SK-N-MC (cell line): ENCODE measurements at regions not wholly inside any gene's neighbourhood (a gene's known extent, or its start where the extent isn't known, plus 50 kb on each side); places are given as distances from the start of the nearest gene placed in this dataset.
"Not testable (repeated sequence)": the region's sequence is repeated elsewhere in the genome, so short reads cannot be mapped to it uniquely, and the experiment has no call there.

Source experiments
- DNase-seq: peaks from one replicate; pipeline ENCODE4 v3.0.0-alpha.2; 2011; ENCODE audit warnings: low read depth, low spot score
- H3K27ac ChIP-seq: fragments of 200-600 bp; sonication (generic); 2 replicates; pipeline ENCODE4 v1.5.1; 2016; ENCODE audit warnings: mixed run types
- H3K36me3 ChIP-seq: fragments of 200-600 bp; sonication (generic); 2 replicates; pipeline ENCODE4 v1.6.1; 2017; ENCODE audit warnings: antibody characterized with exemption, low read length, mixed read lengths; ENCODE audit not compliant: insufficient read depth
- H3K4me3 ChIP-seq: fragments of 200-600 bp; sonication (generic); 2 replicates; pipeline ENCODE4 v1.5.1; 2016
- H3K9ac ChIP-seq: fragments of 200-600 bp; sonication (generic); 2 replicates; pipeline ENCODE4 v1.8.0; 2017; ENCODE audit warnings: mixed run types, mixed read lengths; ENCODE audit not compliant: insufficient read length
- H3K9me3 ChIP-seq: fragments of 200-600 bp; sonication (generic); 2 replicates; pipeline ENCODE4 v1.6.1; 2017; ENCODE audit warnings: low read depth, mild to moderate bottlenecking, antibody characterized with exemption, low read length, moderate library complexity, mixed read lengths
- EZH2 ChIP-seq: fragments of 200-600 bp; sonication (generic); IDR thresholded peaks from one replicate; pipeline ENCODE4 v1.6.1; 2017; ENCODE audit warnings: antibody characterized with exemption
- FOXP2 ChIP-seq: optimal IDR thresholded peaks from 2 replicates; pipeline ENCODE3; 2011; ENCODE audit warnings: mild to moderate bottlenecking, moderate library complexity; ENCODE audit not compliant: insufficient read depth; ENCODE audit errors: extremely low read length, control extremely low read depth
- POLR2AphosphoS5 ChIP-seq: IDR thresholded peaks from 2 replicates; pipeline ENCODE4 v1.6.1; 2012; ENCODE audit warnings: mild to moderate bottlenecking, low read depth, low read length, borderline replicate concordance

DNA sequence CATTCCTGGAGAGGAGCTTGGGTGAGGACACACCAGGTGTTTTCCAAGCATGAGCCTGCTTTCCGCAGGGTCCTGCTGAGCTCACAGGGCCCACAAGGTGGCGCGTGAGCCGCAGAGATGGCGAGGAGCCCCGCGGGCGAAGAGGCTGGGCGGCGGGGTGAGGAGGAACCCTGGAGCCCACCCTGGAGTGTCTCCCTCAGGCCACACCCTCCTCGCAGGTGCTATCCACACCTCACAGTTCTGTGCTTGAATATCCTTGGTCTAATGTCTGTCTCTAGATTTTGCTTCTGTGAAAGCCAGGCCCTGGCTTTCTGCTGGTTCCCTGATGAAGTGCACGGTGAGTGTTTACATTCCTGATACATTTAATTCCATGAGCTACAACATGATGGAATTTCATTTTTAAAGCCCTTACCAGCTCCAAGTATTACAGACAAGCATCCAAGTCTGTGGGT is 433.6 kb downstream of the ACTR3B start:
- Histone ChIP-seq H3K36me3 (no peaks in the 10 kb centered on the region), H3K9ac (no peak overlapping the region), H3K9me3 (no peaks in the 10 kb centered on the region), H3K27ac (no peak overlapping the region), H3K4me3 (no peak overlapping the region)
- TF ChIP-seq EZH2 (no peak), POLR2AphosphoS5 (no peak), FOXP2 (no peak)
- DNase-seq = no peak

DNA sequence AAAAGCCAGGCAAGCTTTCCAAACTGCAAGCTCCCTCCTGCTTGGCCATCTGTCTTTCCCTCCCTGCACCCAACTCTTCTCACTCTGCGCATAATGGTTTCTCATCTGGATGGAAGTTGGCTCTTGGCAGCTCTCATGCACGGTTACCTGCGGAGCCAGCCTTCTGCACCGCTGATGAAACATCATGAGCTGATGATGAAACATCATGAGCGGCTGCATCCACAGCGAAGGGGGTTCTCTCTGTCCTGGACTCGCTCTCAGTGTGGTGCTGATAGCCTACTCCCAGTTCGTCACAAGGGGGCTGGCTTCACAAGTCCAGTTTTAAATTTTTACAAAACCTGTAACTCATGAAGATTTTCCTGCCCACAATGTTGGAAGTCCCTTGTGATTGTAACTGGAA is 457.5 kb downstream of the ACTR3B start:
- Histone ChIP-seq H3K36me3 (no peaks in the 10 kb centered on the region), H3K27ac (no peak overlapping the region), H3K4me3 (no peak overlapping the region), H3K9me3 (no peaks in the 10 kb centered on the region), H3K9ac (no peak overlapping the region)
- TF ChIP-seq FOXP2 = no peak
- TF ChIP-seq POLR2AphosphoS5 = no peak
- TF ChIP-seq EZH2 = no peak
- DNase-seq = no peak

DNA sequence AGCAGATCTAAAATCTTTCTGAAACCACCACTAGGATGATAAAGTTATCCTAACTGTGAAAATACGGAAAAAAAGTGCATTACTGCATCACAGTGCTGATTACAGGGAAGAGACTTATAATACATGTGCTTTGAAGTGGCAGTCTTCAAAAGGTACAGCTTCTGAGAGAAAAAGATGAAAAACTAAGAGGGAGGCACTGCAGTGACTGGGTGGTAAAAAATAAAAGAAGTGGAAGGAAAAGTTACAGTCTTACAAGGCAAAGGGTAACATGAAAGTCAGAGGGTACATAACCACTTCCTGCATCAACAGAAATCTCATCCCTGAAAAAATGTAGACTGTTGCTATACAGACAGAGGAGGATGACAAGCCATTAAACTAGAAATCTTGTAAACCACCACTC is 465.3 kb downstream of the ACTR3B start:
- TF ChIP-seq EZH2 (no peak), POLR2AphosphoS5 (no peak), FOXP2 (no peak)

DNA sequence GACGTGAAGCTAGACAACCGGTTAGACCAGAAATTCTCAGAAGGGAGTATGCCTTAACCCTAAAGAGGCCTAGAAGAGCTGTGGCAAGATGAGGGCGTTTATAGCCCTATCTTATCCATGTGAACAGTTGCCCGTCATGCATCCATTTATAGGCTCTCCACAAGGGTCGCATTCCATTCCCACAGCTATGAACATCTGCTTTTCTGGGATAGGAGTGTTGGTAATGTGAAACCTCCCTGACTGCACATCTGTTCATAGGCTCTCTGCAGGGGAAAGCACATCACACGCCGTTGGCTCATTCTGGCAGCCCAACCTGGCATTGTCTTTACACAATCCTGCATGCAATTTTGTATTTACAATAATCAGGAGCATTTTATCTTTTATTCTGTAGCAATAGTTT is 485.6 kb downstream of the ACTR3B start:
- H3K36me3 ChIP-seq, H3K9ac ChIP-seq, H3K4me3 ChIP-seq, H3K27ac ChIP-seq, DNase-seq, H3K9me3 ChIP-seq: not testable (repeated sequence)

More for the DNA sequence above, 465.3 kb downstream of the ACTR3B start:
- H3K9ac ChIP-seq = no peak overlapping the region
- H3K36me3 ChIP-seq = no peaks in the 10 kb centered on the region
- H3K27ac ChIP-seq = no peak overlapping the region
- DNase-seq = no peak
- no peak overlapping the region for H3K4me3 ChIP-seq
- H3K9me3 ChIP-seq = no peaks in the 10 kb centered on the region

DNA sequence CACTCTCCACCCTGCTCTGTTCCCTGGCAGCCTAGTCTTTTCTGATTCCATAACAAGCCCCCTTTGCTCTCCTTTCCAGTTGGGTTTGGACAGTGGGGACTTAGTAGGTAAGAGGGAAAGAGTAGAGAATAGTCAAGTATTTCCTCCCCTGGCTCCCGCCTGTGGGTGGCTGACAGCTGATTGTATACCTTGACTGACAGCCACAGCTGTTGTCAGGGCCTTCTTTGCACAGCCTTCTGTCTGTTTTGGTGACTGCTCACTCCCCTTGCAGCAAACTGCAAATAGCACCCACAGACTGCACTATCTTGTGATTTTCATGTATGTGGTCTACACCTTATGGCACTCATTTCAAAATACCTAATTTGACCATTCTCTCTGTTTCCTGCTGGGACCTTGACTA is 486.3 kb downstream of the ACTR3B start:
- no peak for DNase-seq
- Histone ChIP-seq H3K36me3 (no peaks in the 10 kb centered on the region), H3K27ac (no peak overlapping the region), H3K9me3 (no peaks in the 10 kb centered on the region), H3K4me3 (no peak overlapping the region), H3K9ac (no peak overlapping the region)
- no peak for TF ChIP-seq POLR2AphosphoS5

DNA sequence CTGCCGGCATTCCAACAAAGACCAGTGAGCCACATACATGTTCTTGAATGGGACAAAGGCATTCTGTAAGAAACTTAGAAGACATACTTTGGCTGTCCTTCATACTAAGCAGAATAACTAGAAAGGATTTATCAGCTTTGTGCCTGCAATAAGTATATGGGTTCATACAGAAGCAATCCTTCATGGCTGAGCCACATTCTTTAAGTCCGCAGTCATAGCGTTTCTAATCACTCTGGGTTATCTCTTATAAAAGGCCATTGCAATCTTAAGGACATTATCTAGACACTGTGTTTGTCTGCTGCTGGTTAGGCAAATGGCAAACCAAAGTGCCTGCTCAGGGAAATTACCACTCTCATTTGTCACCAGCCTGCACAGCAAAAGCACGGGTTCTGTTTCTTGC is 488.4 kb downstream of the ACTR3B start:
- Histone ChIP-seq H3K4me3 (no peak overlapping the region), H3K9me3 (no peaks in the 10 kb centered on the region), H3K27ac (no peak overlapping the region), H3K36me3 (no peaks in the 10 kb centered on the region), H3K9ac (no peak overlapping the region)
- no peak for DNase-seq
- TF ChIP-seq POLR2AphosphoS5 = no peak
- TF ChIP-seq EZH2 = no peak

DNA sequence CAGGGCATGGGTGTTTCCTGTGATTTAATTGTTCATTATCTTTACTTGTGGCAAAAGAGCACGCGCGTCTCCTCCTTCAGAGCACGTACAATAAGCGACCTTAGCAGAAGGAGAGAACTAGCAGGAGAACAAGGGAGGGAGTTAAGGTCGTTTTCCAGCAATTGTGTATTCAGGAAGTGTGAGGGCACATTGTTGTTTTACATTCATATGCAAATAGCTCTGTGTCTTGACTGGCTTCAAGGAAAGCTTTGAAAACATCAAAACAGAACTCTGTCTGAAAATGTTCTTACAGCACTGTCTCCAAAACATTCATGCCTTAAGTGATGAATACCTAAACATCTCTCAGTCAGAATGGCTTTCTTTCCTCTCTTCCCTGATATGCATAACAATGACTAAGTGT is 499.1 kb downstream of the ACTR3B start:
- no peak for DNase-seq
- no peaks in the 10 kb centered on the region for H3K9me3 ChIP-seq

DNA sequence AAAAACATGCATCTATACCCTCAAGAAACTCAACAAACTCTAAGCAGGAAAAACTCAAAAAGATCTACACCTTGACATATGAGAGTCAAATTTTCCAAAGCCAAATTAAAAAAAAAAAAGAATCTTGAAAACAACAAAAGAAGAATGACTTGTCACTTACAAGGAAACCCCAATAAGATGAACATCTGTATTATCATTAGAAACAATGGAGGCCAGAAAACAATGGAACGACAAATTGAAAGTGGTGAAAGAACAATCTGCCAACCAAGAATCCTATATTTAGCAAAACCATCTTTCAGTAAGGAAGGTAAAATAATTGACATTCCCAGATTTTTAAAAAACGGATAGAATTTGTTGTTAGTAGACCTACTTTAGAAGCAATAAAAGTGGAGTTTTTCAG is 516.8 kb downstream of the ACTR3B start:
- no peak for DNase-seq
- no peak overlapping the region for H3K4me3 ChIP-seq
- H3K27ac ChIP-seq = no peak overlapping the region
- H3K36me3 ChIP-seq = no peaks in the 10 kb centered on the region
- H3K9ac ChIP-seq = no peak overlapping the region
- TF ChIP-seq EZH2 (no peak), POLR2AphosphoS5 (no peak), FOXP2 (no peak)
- no peaks in the 10 kb centered on the region for H3K9me3 ChIP-seq

More for the DNA sequence above, 499.1 kb downstream of the ACTR3B start:
- no peak for TF ChIP-seq EZH2
- no peak for TF ChIP-seq FOXP2
- no peak for TF ChIP-seq POLR2AphosphoS5
- H3K4me3 ChIP-seq = no peak overlapping the region
- no peaks in the 10 kb centered on the region for H3K36me3 ChIP-seq
- no peak overlapping the region for H3K27ac ChIP-seq
- H3K9ac ChIP-seq = no peak overlapping the region

DNA sequence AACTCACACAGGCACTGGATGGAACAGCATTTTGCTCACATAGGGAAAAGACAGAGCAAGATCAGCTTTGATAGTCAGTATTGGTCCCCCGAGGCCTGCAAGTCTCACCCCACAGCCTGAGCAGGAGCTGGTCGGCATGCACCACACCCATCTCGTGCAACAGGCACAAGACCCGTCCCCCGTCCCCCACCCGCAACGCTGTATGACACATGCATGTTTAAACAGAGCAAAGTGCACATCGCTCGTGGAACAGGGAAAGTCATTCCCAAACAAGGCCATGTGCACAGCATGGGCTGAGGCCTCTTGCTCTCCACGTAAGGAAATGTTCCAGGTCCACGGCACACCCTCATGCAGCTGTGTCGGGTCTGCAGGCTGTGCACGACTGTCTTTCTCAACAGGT is 527.2 kb downstream of the ACTR3B start:
- no peak for TF ChIP-seq FOXP2
- TF ChIP-seq EZH2 = no peak
- TF ChIP-seq POLR2AphosphoS5 = no peak
- DNase-seq = no peak
- H3K36me3 ChIP-seq = no peaks in the 10 kb centered on the region
- H3K4me3 ChIP-seq = no peak overlapping the region
- H3K27ac ChIP-seq = no peak overlapping the region
- no peak overlapping the region for H3K9ac ChIP-seq
- H3K9me3 ChIP-seq = no peaks in the 10 kb centered on the region
